GM23338 (cell line): ENCODE measurements at regions not wholly inside any gene's neighbourhood (a gene's known extent, or its start where the extent isn't known, plus 50 kb on each side); places are given as distances from the start of the nearest gene placed in this dataset.

Experiments used
- CREB1 ChIP-seq: fragments of 250-450 bp; sonication (Bioruptor Pico); IDR thresholded peaks from 2 replicates; pipeline ENCODE4 v1.5.0; 2020; ENCODE audit warnings: low read depth, mild to moderate bottlenecking, moderate library complexity
- EZH2 ChIP-seq: fragments of 200-600 bp; sonication (generic); IDR thresholded peaks from one replicate; pipeline ENCODE4 v1.8.0; 2017; ENCODE audit warnings: antibody characterized with exemption, mild to moderate bottlenecking, low read depth; ENCODE audit not compliant: unreplicated experiment
- EZH2phosphoT487 ChIP-seq: fragments of 200-600 bp; sonication (generic); IDR thresholded peaks from one replicate; pipeline ENCODE4 v1.8.1; 2018; ENCODE audit warnings: antibody characterized with exemption; ENCODE audit not compliant: unreplicated experiment
- JUNB ChIP-seq: IDR thresholded peaks from one replicate; pipeline ENCODE4 v1.6.1; 2016; ENCODE audit warnings: antibody characterized with exemption; ENCODE audit not compliant: unreplicated experiment
- NANOG ChIP-seq: IDR thresholded peaks from 2 replicates; pipeline ENCODE4 v1.6.1; 2016; ENCODE audit warnings: antibody characterized with exemption, borderline replicate concordance
- POLR2AphosphoS5 ChIP-seq: IDR thresholded peaks from 2 replicates; pipeline ENCODE4 v1.6.1; 2016; ENCODE audit warnings: antibody characterized with exemption, low read depth
- STAT1 ChIP-seq: IDR thresholded peaks from one replicate; pipeline ENCODE4 v1.6.1; 2016; ENCODE audit warnings: antibody characterized with exemption; ENCODE audit not compliant: unreplicated experiment
- ZNF114 ChIP-seq: fragments of 250-450 bp; sonication (Bioruptor Pico); IDR thresholded peaks from 2 replicates; pipeline ENCODE4 v1.5.0; 2020; ENCODE audit warnings: mild to moderate bottlenecking, moderate library complexity
- ZNF331 ChIP-seq: fragments of 250-450 bp; sonication (Bioruptor Pico); IDR thresholded peaks from 2 replicates; pipeline ENCODE4 v1.5.0; 2020; ENCODE audit warnings: low read depth, mild to moderate bottlenecking, moderate library complexity
- TF ChIP-seq, protein P1 (sequence below), 2 experiments: fragments of 200-600 bp in 1 of 2; sonication (generic) in 1 of 2; conservative IDR thresholded peaks; 2 replicates each; pipeline versions ENCODE4 v1.5.1 to v1.6.1; 2016 to 2017; ENCODE audit warnings: antibody characterized with exemption in 2 of 2, low read depth in 2 of 2, mild to moderate bottlenecking in 2 of 2, moderate library complexity in 1 of 2
- TF ChIP-seq, protein P2 (sequence below): IDR thresholded peaks from one replicate; pipeline ENCODE4 v1.6.1; 2018; ENCODE audit warnings: antibody characterized with exemption; ENCODE audit not compliant: unreplicated experiment
- TF ChIP-seq, protein P3 (sequence below): fragments of 250-450 bp; sonication (Bioruptor Pico); IDR thresholded peaks from 2 replicates; pipeline ENCODE4 v1.5.0; 2020; ENCODE audit warnings: mild to moderate bottlenecking, moderate library complexity

DNA sequence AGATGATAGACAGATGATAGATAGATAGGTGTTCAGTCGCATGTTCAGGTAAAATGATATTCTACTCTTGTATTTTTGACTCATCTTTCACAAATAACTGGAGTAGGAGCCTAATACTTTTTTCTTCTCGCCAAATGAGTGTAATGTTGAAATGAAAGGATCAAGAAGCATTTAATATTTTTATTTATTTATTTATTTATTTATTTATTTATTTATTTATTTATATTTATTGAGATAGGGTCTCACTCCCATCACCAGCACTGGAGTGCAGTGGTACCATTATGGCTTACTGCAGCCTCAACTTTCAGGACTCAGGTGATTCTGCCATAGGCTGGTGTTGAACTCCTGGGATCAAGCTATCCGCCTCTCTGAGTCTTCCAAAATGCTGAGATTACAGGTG is 298.8 kb downstream of the KCNC2 start:
- TF ChIP-seq, protein P1, sequence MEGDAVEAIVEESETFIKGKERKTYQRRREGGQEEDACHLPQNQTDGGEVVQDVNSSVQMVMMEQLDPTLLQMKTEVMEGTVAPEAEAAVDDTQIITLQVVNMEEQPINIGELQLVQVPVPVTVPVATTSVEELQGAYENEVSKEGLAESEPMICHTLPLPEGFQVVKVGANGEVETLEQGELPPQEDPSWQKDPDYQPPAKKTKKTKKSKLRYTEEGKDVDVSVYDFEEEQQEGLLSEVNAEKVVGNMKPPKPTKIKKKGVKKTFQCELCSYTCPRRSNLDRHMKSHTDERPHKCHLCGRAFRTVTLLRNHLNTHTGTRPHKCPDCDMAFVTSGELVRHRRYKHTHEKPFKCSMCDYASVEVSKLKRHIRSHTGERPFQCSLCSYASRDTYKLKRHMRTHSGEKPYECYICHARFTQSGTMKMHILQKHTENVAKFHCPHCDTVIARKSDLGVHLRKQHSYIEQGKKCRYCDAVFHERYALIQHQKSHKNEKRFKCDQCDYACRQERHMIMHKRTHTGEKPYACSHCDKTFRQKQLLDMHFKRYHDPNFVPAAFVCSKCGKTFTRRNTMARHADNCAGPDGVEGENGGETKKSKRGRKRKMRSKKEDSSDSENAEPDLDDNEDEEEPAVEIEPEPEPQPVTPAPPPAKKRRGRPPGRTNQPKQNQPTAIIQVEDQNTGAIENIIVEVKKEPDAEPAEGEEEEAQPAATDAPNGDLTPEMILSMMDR (conservative IDR thresholded peaks at IDR 0.05; ENCODE audit: low read depth in 2 of 2) = no peak
- TF ChIP-seq ZNF331 = no peak
- no peak for TF ChIP-seq EZH2
- no peak for TF ChIP-seq EZH2phosphoT487
- TF ChIP-seq, protein P2, sequence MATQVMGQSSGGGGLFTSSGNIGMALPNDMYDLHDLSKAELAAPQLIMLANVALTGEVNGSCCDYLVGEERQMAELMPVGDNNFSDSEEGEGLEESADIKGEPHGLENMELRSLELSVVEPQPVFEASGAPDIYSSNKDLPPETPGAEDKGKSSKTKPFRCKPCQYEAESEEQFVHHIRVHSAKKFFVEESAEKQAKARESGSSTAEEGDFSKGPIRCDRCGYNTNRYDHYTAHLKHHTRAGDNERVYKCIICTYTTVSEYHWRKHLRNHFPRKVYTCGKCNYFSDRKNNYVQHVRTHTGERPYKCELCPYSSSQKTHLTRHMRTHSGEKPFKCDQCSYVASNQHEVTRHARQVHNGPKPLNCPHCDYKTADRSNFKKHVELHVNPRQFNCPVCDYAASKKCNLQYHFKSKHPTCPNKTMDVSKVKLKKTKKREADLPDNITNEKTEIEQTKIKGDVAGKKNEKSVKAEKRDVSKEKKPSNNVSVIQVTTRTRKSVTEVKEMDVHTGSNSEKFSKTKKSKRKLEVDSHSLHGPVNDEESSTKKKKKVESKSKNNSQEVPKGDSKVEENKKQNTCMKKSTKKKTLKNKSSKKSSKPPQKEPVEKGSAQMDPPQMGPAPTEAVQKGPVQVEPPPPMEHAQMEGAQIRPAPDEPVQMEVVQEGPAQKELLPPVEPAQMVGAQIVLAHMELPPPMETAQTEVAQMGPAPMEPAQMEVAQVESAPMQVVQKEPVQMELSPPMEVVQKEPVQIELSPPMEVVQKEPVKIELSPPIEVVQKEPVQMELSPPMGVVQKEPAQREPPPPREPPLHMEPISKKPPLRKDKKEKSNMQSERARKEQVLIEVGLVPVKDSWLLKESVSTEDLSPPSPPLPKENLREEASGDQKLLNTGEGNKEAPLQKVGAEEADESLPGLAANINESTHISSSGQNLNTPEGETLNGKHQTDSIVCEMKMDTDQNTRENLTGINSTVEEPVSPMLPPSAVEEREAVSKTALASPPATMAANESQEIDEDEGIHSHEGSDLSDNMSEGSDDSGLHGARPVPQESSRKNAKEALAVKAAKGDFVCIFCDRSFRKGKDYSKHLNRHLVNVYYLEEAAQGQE = no peak
- TF ChIP-seq CREB1 (CRISPR knock-in tag) = no peak
- no peak for TF ChIP-seq POLR2AphosphoS5
- no peak for TF ChIP-seq ZNF114
- TF ChIP-seq JUNB = no peak
- TF ChIP-seq, protein P3, sequence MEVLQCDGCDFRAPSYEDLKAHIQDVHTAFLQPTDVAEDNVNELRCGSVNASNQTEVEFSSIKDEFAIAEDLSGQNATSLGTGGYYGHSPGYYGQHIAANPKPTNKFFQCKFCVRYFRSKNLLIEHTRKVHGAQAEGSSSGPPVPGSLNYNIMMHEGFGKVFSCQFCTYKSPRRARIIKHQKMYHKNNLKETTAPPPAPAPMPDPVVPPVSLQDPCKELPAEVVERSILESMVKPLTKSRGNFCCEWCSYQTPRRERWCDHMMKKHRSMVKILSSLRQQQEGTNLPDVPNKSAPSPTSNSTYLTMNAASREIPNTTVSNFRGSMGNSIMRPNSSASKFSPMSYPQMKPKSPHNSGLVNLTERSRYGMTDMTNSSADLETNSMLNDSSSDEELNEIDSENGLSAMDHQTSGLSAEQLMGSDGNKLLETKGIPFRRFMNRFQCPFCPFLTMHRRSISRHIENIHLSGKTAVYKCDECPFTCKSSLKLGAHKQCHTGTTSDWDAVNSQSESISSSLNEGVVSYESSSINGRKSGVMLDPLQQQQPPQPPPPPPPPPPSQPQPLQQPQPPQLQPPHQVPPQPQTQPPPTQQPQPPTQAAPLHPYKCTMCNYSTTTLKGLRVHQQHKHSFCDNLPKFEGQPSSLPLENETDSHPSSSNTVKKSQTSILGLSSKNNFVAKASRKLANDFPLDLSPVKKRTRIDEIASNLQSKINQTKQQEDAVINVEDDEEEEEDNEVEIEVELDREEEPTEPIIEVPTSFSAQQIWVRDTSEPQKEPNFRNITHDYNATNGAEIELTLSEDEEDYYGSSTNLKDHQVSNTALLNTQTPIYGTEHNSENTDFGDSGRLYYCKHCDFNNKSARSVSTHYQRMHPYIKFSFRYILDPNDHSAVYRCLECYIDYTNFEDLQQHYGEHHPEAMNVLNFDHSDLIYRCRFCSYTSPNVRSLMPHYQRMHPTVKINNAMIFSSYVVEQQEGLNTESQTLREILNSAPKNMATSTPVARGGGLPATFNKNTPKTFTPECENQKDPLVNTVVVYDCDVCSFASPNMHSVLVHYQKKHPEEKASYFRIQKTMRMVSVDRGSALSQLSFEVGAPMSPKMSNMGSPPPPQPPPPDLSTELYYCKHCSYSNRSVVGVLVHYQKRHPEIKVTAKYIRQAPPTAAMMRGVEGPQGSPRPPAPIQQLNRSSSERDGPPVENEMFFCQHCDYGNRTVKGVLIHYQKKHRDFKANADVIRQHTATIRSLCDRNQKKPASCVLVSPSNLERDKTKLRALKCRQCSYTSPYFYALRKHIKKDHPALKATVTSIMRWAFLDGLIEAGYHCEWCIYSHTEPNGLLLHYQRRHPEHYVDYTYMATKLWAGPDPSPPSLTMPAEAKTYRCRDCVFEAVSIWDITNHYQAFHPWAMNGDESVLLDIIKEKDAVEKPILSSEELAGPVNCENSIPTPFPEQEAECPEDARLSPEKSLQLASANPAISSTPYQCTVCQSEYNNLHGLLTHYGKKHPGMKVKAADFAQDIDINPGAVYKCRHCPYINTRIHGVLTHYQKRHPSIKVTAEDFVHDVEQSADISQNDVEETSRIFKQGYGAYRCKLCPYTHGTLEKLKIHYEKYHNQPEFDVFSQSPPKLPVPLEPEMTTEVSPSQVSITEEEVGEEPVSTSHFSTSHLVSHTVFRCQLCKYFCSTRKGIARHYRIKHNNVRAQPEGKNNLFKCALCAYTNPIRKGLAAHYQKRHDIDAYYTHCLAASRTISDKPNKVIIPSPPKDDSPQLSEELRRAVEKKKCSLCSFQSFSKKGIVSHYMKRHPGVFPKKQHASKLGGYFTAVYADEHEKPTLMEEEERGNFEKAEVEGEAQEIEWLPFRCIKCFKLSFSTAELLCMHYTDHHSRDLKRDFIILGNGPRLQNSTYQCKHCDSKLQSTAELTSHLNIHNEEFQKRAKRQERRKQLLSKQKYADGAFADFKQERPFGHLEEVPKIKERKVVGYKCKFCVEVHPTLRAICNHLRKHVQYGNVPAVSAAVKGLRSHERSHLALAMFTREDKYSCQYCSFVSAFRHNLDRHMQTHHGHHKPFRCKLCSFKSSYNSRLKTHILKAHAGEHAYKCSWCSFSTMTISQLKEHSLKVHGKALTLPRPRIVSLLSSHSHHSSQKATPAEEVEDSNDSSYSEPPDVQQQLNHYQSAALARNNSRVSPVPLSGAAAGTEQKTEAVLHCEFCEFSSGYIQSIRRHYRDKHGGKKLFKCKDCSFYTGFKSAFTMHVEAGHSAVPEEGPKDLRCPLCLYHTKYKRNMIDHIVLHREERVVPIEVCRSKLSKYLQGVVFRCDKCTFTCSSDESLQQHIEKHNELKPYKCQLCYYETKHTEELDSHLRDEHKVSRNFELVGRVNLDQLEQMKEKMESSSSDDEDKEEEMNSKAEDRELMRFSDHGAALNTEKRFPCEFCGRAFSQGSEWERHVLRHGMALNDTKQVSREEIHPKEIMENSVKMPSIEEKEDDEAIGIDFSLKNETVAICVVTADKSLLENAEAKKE (CRISPR knock-in tag) = no peak
- TF ChIP-seq NANOG = no peak
- no peak for TF ChIP-seq STAT1
